ENCODE measurements at regions not wholly inside any gene's neighbourhood (a gene's known extent, or its start where the extent isn't known, plus 50 kb on each side); places are given as distances from the start of the nearest gene placed in this dataset.

- FAIRE-seq, result no peak
Measured at GRCh38 chr14:96638041-96638855, 136.1 kb downstream of the PAPOLA start.

DNA sequence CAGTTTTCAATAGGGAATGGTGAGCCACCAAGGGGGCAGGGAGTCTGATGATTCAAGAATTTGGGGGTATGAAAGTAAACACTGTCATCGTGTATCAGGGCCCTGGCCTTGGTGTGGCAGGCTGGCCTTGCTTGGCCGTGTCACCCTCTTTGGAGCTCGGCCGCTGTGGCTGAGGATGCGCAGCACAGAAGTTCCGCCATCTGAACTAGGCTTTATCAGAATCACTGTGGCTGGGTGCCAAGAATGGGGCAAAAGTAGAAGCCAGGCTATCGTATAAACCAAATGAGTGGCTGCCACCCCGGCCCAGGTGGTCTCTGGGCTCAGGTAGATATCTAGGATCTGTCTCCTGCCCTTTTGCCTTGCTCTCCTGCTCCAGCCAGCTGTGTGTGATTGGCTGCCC is 137.4 kb downstream of the PAPOLA start:
- FAIRE-seq, result no peak

DNA sequence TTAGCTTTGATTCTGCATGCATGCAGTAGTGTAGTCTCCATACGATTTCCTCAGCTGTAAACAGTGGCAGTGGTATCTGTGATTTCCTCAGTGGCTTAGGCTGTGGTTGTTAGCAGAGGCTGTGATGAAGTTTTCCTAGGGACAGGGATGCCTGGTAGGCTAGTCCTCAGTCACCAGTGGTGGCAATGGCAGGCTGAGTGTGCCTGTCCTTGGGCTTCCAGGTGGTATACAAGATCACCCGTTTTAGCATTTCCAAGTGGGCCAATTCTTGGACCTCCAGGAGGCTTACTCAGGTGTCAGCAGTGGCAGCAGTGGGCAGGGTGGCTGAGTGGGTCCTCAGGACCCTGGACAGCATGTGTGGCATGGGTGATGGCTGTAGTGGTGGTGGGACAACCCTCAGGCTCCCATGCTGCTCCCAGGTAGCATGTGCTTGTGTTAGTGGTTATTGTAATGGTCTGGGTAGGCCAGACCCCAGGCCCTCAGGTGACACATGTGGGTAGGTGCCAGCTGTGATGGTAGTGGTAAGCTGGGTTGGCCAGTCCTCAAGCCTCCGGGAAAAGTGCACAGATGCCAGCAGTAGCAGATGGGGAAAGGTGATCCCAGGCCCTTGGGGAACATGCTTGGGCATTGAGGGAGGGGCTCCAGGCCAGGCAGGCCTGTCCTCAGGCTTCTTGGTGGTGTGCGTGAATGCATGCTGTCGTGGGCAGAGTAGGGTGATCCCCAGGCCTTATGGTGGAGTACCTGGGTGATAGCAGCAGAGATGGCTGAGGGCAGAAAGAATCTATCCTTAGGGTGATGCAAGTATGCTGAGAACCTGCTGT is 146.5 kb downstream of the PAPOLA start:
- no peak for FAIRE-seq

DNA sequence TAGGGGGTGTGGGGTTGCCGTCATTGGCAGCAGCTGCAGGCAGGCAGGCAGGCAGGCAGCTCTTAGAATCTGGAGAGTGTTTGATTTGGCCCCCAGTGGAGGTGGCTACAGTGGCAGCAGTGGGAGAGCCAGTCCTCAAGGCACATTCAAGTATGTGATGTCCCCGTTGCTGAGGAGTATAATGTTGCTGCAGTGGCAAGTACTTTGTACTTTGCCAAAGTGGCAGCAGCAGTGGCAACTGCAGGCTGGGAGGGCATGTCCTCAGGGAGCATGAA is 147.1 kb downstream of the PAPOLA start:
- FAIRE-seq, result no peak

DNA sequence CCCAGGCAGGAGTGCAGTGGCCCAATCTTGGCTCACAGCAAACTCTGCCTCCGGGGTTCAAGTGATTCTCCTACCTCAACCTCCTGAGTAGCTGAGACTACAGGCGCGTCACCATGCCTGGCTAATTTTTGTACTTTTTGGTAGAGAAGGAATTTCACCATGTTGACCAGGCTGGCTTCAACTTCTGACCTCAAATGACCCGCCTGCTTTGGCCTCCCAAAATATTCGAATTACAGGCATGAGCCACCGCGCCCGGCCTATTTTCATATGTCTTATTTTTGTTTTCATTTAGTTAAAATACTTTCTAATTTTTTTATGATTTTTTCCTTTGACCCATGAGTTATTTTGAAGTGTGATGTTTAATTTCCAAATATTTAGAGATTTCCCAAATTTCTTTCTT is 143.6 kb upstream of the VRK1 start:
- FAIRE-seq, result no peak

DNA sequence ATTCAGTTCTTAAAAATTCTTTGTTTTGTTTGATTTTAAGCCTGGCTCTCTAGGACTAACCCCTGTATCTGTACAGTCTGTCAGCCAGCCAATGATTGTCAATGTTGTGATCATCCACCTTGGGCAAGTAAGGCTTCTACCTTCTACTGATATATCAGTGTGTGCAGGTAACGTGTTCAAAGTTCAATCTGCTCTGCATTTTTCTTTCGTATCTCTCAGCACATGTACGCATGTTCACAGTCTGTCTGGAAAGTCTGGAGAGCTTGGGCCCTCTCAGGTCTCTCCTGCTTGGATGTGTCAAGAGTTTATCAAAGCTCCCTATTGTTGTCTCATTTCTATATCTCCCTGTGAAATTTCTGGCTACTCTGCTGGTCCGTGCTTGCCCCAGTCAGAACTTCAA is 138.6 kb upstream of the VRK1 start:
- no peak for FAIRE-seq

DNA sequence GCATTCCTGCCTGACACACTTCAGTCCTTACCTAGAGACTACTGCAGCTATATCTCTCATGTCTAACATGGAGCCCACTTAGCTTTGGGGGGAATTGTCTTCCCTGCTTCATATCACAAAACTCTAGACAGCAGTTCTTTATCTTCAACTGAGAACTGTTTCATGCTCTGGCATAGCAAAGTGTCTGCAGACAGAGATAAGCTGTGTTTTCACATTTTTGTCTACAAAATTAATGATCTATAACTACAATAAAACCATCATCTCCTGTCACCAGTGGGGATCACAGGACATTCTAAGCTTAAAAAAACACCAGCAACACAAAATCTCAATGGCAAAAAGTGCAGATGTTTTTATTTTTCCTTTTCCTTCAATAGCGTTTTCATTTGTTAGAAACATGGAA is 137.1 kb upstream of the VRK1 start:
- no peak for FAIRE-seq

DNA sequence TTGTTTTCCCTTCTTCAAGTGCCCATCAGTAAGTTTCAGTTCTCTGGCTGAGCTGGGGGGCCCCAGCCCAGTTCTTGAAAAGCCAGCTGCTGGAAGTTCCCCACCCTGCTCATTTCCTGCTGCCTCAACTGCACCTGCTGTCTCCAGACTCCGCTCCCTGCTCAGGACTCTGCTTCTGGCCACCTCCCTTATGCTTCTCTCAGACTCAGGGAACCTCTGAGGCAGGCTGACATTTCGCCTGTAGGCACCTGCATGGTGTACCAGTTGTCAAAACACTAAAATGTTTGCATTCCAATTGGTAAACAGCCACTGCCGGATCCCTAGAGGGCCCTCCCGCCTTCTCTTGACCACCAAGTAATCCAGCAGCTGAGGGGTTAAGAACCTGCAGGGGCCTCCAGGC is 136.5 kb upstream of the VRK1 start:
- no peak for FAIRE-seq

DNA sequence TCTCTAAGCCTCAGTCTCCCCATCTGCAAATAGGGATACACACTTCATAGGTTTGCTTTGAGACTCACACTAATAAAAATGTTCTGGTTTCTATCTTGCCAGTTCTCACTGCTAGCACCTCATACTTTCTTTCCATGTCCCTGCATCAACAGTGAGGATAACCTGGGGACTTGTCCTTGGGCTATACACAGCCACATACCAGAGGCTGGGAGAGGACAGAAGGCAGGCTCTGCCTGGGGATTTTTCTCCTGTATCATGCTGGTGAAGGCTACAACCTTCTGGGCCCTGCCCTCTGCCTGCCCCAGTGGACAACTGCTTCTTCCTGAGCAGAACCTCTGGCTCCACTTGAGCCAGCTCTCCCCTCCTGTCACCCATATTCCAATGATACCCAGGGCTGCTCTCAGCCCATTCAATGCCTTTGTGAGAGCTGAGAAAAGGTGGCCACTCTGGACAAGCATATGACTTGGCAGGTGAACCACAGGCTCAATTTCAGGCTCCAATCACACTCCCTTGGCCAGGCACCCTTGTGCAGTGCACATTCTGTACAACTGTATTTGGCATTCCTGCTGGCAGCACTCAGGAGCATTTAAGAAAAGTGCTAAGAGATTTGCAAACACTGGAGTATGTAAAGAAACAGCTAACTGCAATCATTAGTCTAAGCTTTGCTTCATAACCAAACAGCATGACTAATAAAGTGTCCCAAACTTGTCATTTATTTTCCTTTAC is 135.8 kb upstream of the VRK1 start:
- FAIRE-seq, result no peak

- peak; percentile 68 for FAIRE-seq
Measured at GRCh38 chr14:96662116-96662970, 134.8 kb upstream of the VRK1 start.

DNA sequence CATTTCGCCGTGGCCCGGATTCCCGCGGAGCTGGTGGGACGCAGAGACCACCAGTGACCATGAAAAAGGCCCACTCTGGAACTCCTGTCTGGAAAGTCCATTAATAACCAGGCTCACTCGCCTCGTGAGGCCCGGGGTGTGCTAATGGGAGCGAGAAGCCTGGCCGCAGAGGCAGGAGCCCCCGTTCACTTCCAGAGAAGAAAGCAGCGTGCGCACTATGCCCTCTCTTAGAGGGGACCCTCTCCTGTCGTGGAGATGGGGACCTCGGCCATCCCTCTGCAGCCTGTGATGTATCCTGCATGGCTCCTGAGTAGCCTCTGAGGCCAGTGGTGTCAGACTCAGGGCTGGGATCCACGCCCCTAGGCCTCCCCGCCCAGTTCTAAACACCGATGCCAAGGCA is 134.1 kb upstream of the VRK1 start:
- FAIRE-seq, result no peak

GRCh38 chr14:96663491-96664067 is 133.6 kb upstream of the VRK1 start:
- FAIRE-seq, result no peak

DNA sequence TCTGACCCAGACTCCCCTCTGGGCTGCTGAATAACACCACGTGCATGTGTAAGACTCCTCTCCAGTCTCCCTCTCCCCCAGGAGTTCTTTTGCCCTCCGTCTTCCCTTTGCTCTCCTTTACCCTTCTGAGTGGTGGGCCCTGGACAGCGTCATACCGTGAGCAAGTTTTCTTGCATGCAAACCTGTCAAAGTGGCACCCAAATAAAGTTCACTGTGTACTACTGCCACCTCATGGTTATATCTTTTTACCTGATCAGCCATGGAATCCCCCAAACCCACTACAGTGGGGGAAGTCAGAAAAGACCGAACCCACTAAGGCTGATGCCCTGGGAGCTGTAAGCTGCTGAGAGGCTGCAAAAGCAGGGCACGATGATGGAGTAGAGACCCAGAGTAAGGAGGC is 131.1 kb upstream of the VRK1 start:
- FAIRE-seq, result no peak

DNA sequence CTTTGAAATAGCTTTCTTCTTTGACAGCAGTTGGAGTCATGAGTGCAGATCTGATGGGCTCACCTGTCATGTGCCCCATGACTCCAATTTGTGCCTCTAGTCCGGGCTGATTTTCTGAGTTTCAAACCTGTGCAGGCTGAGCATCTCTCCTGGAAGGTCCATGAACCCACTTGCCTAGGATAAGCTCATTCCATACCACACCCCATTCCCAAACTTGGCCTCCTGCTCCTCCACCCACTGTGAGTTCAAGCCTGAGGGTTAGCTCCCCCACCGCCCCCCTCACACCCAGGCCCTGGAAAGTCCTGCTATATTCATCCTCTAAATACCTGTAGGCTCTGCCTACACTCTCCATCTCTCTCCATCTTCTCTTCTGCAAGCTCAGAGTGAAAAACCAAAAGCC is 126.8 kb upstream of the VRK1 start:
- no peak for FAIRE-seq

- no peak for FAIRE-seq
Measured at GRCh38 chr14:96671218-96671617, 126.0 kb upstream of the VRK1 start.

DNA sequence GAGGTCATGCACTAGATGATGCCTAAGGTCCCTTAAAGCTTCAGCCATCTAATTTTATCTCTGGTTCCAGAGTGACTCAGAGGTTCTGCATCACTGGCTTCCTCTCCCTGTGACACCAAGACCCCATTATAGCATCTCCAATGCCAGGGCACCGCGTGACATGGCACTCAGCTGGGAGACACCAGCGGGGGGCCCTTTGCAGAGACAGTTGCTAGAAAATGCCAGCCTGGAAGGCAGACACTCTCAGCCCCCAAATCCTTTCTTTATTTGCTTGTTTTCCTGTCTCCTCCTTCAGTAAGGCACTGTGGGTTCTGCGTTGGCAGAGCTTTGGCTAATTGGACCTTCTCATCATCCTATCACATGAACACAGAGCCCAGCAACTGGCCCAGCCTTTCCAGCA is 123.5 kb upstream of the VRK1 start:
- FAIRE-seq, result no peak

DNA sequence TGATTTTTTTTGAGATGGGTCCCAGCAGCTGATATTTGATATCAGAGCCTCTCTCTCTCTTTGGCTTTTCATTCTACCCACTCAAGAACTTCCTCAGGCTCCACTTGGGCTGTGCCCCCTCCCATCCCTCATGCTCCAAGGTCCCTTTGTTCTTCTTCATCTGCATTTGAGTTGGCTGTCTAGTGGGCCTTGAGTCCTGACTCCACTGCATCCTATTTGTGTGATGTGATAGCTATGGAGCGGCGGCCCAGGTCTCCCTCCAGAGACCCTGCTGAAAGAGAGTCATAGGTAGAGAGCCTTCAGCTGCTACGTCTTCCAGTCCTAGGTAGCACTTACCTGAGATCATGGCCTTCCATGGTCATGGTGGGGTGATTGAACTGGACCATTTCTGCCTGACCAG is 123.1 kb upstream of the VRK1 start:
- FAIRE-seq, result no peak

DNA sequence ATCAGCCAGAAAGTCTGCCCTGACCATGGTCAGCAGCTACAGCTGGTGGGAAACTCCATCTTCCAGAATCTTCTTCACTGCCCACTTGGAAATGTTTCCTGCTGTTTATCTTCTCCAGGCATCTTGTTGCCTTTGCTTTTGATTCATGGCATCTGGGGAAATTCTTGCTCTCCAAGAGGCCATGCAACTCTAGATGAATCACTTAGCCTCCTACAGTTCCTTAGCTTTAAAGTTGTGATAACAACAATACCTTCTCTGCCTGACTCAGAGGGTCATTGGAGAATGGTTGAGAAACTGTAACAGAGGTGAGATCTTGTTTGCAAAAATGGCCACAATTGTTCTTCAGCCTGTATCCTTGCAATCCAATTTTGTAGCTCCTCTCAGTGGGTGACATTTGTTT is 121.0 kb upstream of the VRK1 start:
- FAIRE-seq, result no peak

GRCh38 chr14:96681829-96682228 is 115.4 kb upstream of the VRK1 start:
- FAIRE-seq, result no peak

- FAIRE-seq, result no peak
Measured at GRCh38 chr14:96682401-96682800, 114.8 kb upstream of the VRK1 start.

- FAIRE-seq, result no peak
Measured at GRCh38 chr14:96683562-96684289, 113.5 kb upstream of the VRK1 start.

DNA sequence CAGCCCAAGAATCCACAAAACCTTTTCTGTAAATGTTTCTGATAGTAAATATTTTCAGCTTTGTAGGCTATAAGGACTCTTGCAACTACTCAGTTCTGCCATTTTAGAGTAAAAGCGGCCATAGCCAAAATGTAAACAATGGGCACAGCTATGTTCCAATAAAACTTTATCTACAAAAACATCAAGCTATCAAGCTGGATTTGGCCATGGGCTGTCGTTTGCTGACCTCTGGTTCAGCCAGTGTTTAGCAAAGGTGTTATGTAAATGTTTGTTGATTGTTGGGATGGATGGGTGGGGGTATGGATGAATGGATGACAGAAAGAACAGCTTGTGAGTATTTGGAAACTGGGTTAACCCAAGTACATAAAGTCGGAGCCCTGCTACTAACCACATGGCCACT is 111.1 kb upstream of the VRK1 start:
- no peak for FAIRE-seq

All from islet of Langerhans (tissue), 1 donor.